ENCODE measurements at regions not wholly inside any gene's neighbourhood (a gene's known extent, or its start where the extent isn't known, plus 50 kb on each side); places are given as distances from the start of the nearest gene placed in this dataset.

GRCh38 chr18:41418598-41418997, 536.4 kb upstream of the PIK3C3 start:
- no peak overlapping the region for H3K4me3 ChIP-seq (ENCODE audit: low read length in 3 of 3)
- no peak for FAIRE-seq
- no peak for TF ChIP-seq CTCF (IDR thresholded peaks at IDR 0.05; ENCODE audit: borderline replicate concordance, extremely low read depth, insufficient read depth)

GRCh38 chr18:41416044-41416443, 539.0 kb upstream of the PIK3C3 start:
- TF ChIP-seq CTCF (IDR thresholded peaks at IDR 0.05; ENCODE audit: borderline replicate concordance, extremely low read depth, insufficient read depth): no peak
- FAIRE-seq: no peak
- no peaks in the 10 kb centered on the region for H3K27me3 ChIP-seq (ENCODE audit: control insufficient read depth, insufficient read depth, low read length)
- DNase-seq: no peak
- no peaks in the 10 kb centered on the region for H3K36me3 ChIP-seq (ENCODE audit: control insufficient read depth in 2 of 3, insufficient read depth in 3 of 3, low read length in 3 of 3)
- H3K4me3 ChIP-seq (ENCODE audit: low read length in 3 of 3): no peak overlapping the region
- no peak overlapping the region for H3K27ac ChIP-seq (ENCODE audit: low read depth in 2 of 2, low read length in 2 of 2)
- H3K9ac ChIP-seq (ENCODE audit: low read length in 3 of 3): no peak overlapping the region
- no peaks in the 10 kb centered on the region for H3K4me1 ChIP-seq (ENCODE audit: control insufficient read depth in 2 of 3, insufficient read depth in 2 of 3, low read depth in 1 of 3, low read length in 3 of 3)
- intact Hi-C loops (cut with DNase I): no loop called here
- no peaks in the 10 kb centered on the region for H3K9me3 ChIP-seq (ENCODE audit: control insufficient read depth in 2 of 3, insufficient read depth in 1 of 3, low read length in 3 of 3)

More at GRCh38 chr18:41418598-41418997, 536.4 kb upstream of the PIK3C3 start:
- intact Hi-C loops (cut with DNase I): no loop called here
- no peaks in the 10 kb centered on the region for H3K9me3 ChIP-seq (ENCODE audit: control insufficient read depth in 2 of 3, insufficient read depth in 1 of 3, low read length in 3 of 3)
- no peaks in the 10 kb centered on the region for H3K36me3 ChIP-seq (ENCODE audit: control insufficient read depth in 2 of 3, insufficient read depth in 3 of 3, low read length in 3 of 3)
- H3K9ac ChIP-seq (ENCODE audit: low read length in 3 of 3): no peak overlapping the region
- H3K27ac ChIP-seq (ENCODE audit: low read depth in 2 of 2, low read length in 2 of 2): no peak overlapping the region
- H3K4me1 ChIP-seq (ENCODE audit: control insufficient read depth in 2 of 3, insufficient read depth in 2 of 3, low read depth in 1 of 3, low read length in 3 of 3): no peaks in the 10 kb centered on the region
- no peak for DNase-seq
- H3K27me3 ChIP-seq (ENCODE audit: control insufficient read depth, insufficient read depth, low read length): no peaks in the 10 kb centered on the region

- H3K9ac ChIP-seq (ENCODE audit: low read length in 3 of 3): no peak overlapping the region
- H3K4me1 ChIP-seq (ENCODE audit: control insufficient read depth in 2 of 3, insufficient read depth in 2 of 3, low read depth in 1 of 3, low read length in 3 of 3): no peaks in the 10 kb centered on the region
- H3K27ac ChIP-seq (ENCODE audit: low read depth in 2 of 2, low read length in 2 of 2): no peak overlapping the region
- no peaks in the 10 kb centered on the region for H3K36me3 ChIP-seq (ENCODE audit: control insufficient read depth in 2 of 3, insufficient read depth in 3 of 3, low read length in 3 of 3)
- TF ChIP-seq CTCF (IDR thresholded peaks at IDR 0.05; ENCODE audit: borderline replicate concordance, extremely low read depth, insufficient read depth): no peak
- DNase-seq (no peak), FAIRE-seq (no peak)
- no peak overlapping the region for H3K4me3 ChIP-seq (ENCODE audit: low read length in 3 of 3)
- no peaks in the 10 kb centered on the region for H3K9me3 ChIP-seq (ENCODE audit: control insufficient read depth in 2 of 3, insufficient read depth in 1 of 3, low read length in 3 of 3)
- intact Hi-C loops (cut with DNase I): no loop called here
- H3K27me3 ChIP-seq (ENCODE audit: control insufficient read depth, insufficient read depth, low read length): no peaks in the 10 kb centered on the region
Measured at GRCh38 chr18:41410006-41410405, 545.0 kb upstream of the PIK3C3 start.

DNA sequence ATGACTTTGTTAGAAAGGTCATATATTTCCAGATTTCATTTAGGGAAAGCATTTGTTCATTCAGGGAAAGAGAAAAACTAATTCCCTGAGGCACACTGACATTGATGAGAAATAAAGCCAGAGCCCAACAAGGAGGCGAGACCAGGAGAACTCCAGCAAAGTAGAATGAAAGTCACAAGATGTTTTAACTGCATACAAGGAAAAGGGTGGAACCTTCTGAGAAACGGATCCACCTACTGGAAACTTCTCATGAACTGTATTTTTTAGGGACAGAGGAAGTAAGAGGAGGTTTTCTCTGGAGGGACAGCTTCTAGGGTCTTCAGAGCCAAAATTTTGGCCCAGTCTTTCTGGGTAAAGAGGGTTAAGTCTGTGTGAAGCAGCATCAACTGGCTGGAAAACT, 548.2 kb upstream of the PIK3C3 start:
- no peaks in the 10 kb centered on the region for H3K4me1 ChIP-seq (ENCODE audit: control insufficient read depth in 2 of 3, insufficient read depth in 2 of 3, low read depth in 1 of 3, low read length in 3 of 3)
- H3K27me3 ChIP-seq (ENCODE audit: control insufficient read depth, insufficient read depth, low read length): no peaks in the 10 kb centered on the region
- H3K36me3 ChIP-seq (ENCODE audit: control insufficient read depth in 2 of 3, insufficient read depth in 3 of 3, low read length in 3 of 3): no peaks in the 10 kb centered on the region
- H3K9ac ChIP-seq (ENCODE audit: low read length in 3 of 3): no peak overlapping the region
- no peak for FAIRE-seq
- TF ChIP-seq CTCF (IDR thresholded peaks at IDR 0.05; ENCODE audit: borderline replicate concordance, extremely low read depth, insufficient read depth): no peak
- H3K9me3 ChIP-seq (ENCODE audit: control insufficient read depth in 2 of 3, insufficient read depth in 1 of 3, low read length in 3 of 3): no peaks in the 10 kb centered on the region
- no peak overlapping the region for H3K4me3 ChIP-seq (ENCODE audit: low read length in 3 of 3)
- intact Hi-C loops (cut with DNase I): no loop called here
- H3K27ac ChIP-seq (ENCODE audit: low read depth in 2 of 2, low read length in 2 of 2): no peak overlapping the region
- DNase-seq: no peak
